ENCODE measurements at regions not wholly inside any gene's neighbourhood (a gene's known extent, or its start where the extent isn't known, plus 50 kb on each side); places are given as distances from the start of the nearest gene placed in this dataset.

GRCh38 chr15:98408231-98408630, 240.1 kb upstream of the IGF1R start:
- no peak for TF ChIP-seq SMAD3 (CRISPR knock-in tag; IDR thresholded peaks at IDR 0.05; ENCODE audit: borderline replicate concordance)
- no peak for TF ChIP-seq HMGXB4 (CRISPR knock-in tag; IDR thresholded peaks at IDR 0.05)
- TF ChIP-seq E2F1 (CRISPR knock-in tag; IDR thresholded peaks at IDR 0.05), result no peak
- TF ChIP-seq PRRX2 (CRISPR knock-in tag; IDR thresholded peaks at IDR 0.05), result no peak
- no peak for TF ChIP-seq AR (CRISPR knock-in tag; IDR thresholded peaks at IDR 0.05)
- TF ChIP-seq ZMAT4 (CRISPR knock-in tag; IDR thresholded peaks at IDR 0.05), result no peak
- TF ChIP-seq ZBTB43 (CRISPR knock-in tag; IDR thresholded peaks at IDR 0.05), result no peak
- no peak for TF ChIP-seq ZNF396 (CRISPR knock-in tag; IDR thresholded peaks at IDR 0.05; ENCODE audit: borderline replicate concordance)
- TF ChIP-seq NFE2L1 (CRISPR knock-in tag; IDR thresholded peaks at IDR 0.05), result no peak
- no peak for TF ChIP-seq ZNF416 (CRISPR knock-in tag; IDR thresholded peaks at IDR 0.05)
- TF ChIP-seq NR2C2 (CRISPR knock-in tag; IDR thresholded peaks at IDR 0.05), result no peak
- no peak for TF ChIP-seq STAT6 (CRISPR knock-in tag; conservative IDR thresholded peaks at IDR 0.05; ENCODE audit: low read depth)
- no peak for TF ChIP-seq CBFB (CRISPR knock-in tag; IDR thresholded peaks at IDR 0.05; ENCODE audit: low read depth)
- TF ChIP-seq ARID4B (CRISPR knock-in tag; IDR thresholded peaks at IDR 0.05; ENCODE audit: borderline replicate concordance), result no peak
- no peak for TF ChIP-seq MXD4 (CRISPR knock-in tag; IDR thresholded peaks at IDR 0.05; ENCODE audit: borderline replicate concordance)
- no peak for TF ChIP-seq GABPB1 (CRISPR knock-in tag; IDR thresholded peaks at IDR 0.05)
- TF ChIP-seq FOXK1 (CRISPR knock-in tag; IDR thresholded peaks at IDR 0.05), result no peak
- TF ChIP-seq NR1H2 (CRISPR knock-in tag; IDR thresholded peaks at IDR 0.05), result no peak
- TF ChIP-seq AFF4 (CRISPR knock-in tag; IDR thresholded peaks at IDR 0.05; ENCODE audit: borderline replicate concordance), result no peak
- TF ChIP-seq ESRRA (CRISPR knock-in tag; IDR thresholded peaks at IDR 0.05; ENCODE audit: borderline replicate concordance), result no peak
- Mint-ChIP-seq H3K36me3 (peaks cover 3% of the 10 kb centered on the region), H3K4me3 (no peak overlapping the region), H3K27ac (no peak overlapping the region), H3K27me3 (ENCODE audit: low read depth) (no peaks in the 10 kb centered on the region; the same call in 1 of the 2 replicates), H3K9me3 (peaks cover 12% of the 10 kb centered on the region), H3K4me1 (no peaks in the 10 kb centered on the region)
- no peak for ATAC-seq
- no peak for DNase-seq (ENCODE audit: low spot score)
- ChIA-PET POLR2A (no interaction called here), CTCF (interaction anchor here (1.0 kb wide), 1 partner anchor 14 kb away, joined by 3 read pairs; no protein-coding TSS in a partner anchor)

Data from WTC11 (cell line).